ENCODE measurements at regions not wholly inside any gene's neighbourhood (a gene's known extent, or its start where the extent isn't known, plus 50 kb on each side); places are given as distances from the start of the nearest gene placed in this dataset.

DNA sequence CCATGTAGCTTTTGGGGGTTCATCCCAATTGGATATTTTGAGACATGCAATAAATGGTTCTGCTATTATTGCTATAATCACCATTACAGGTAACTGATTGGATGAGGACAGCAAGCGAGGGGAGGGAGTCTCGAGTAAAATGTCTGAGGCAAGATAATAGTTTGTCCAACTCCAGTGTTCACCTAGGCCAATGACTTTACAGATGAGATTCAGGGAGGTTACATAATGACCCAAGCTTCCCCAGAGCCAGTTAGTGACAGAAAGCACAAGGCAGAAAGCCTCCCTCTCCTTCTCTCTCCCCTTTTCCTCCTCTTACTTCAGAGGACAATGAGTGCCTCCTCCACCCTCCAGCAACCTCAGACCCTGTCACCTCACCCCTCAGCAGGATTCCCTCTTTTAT lies 98.4 kb upstream of the GLS start:
- no peak for DNase-seq (ENCODE audit: low read depth)
- no peak overlapping the region for H3K4me3 ChIP-seq (ENCODE audit: low read depth, low read length)

DNA sequence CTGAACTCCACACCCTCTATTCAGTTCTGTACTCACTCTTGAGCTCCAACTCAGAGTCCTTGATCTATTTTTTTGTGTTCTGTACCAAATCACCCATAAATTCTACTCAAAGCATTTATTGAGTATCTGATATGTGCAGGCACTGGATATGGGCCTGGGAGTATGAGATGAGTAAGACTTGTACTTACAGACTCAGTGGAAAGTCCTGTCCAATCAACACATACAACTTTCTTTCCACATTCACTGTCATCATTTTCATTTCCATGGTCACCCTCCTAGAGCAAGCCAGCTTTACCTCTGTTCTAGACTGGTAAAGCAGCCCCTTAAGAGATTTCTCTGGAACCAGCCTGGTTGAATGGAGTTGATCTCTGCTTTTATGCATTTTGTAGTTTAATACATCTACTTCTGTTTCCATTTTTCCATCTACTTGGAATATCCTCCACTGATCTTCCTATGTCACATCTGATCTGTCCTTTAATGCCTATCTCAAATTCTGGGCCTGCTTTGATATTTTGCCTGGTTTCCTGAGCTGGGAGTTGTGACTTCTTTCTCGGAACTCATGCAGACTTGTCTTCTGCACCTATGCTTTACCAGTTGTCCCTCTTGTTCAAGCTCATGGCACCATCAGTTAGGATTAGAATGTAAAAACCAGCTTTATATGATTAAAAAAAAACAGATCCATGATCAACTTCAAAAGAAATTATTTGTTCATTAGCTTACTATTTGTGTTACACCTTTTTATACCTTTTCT lies 96.9 kb upstream of the GLS start:
- no peak overlapping the region for H3K4me3 ChIP-seq (ENCODE audit: low read depth, low read length)
- no peak for DNase-seq (ENCODE audit: low read depth)

DNA sequence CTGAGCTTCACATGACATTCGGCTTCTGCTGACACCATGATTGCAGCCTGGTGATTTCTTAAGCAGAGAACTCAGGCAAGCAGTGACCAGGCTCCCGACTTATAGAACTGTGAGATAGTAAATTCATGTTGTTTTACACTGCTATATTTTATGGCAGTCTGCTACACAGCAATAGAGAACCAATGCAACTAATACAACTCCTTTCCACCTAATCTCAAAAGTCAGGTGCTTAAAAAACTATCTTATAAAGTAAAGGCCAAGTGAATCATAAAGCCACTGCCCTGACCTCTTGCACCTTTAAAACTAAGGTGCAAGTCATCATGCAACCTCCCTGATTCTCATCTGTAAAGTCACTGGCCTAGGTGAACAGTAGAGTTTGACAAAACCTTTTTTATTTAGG lies 95.3 kb upstream of the GLS start:
- DNase-seq (ENCODE audit: low read depth) = no peak

DNA sequence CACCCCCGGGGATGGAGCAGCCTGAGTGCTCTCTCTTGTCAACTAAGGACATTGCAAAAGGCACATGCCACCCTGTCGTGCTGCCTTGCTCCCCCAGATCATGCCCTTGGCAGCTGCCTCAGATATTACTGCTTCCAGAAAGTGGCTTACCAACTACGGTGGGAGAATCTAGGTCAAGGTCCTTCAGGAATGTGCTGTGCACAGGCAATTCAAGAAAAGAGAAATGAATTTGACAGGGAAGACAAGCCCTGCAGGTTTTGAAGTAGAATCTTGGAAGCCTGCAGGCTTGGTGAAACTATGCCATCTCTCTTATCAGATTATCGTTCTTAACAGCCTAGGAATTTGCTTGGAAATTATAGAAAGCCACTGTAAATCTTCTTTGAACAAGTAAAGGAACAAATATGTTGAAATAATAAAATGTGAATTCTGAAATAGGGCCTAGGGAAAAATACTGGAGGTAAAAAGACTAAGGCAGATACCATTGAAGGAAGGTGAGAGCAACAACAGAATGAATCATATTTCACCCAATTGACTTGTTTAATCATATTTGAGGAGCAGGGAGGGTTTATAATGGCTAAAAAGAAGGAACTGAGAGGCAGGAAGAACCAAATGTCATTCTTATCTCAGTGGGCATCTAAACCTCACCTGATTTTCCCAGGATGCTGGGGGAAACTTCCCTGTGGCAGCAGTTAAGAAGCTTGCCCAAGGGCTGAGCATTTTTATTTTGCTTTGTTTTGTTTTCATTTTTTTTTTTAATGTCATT lies 94.0 kb upstream of the GLS start:
- no peak for DNase-seq (ENCODE audit: low read depth)

More for the DNA sequence above, 95.3 kb upstream of the GLS start:
- H3K4me3 ChIP-seq (ENCODE audit: low read depth, low read length) = no peak overlapping the region

DNA sequence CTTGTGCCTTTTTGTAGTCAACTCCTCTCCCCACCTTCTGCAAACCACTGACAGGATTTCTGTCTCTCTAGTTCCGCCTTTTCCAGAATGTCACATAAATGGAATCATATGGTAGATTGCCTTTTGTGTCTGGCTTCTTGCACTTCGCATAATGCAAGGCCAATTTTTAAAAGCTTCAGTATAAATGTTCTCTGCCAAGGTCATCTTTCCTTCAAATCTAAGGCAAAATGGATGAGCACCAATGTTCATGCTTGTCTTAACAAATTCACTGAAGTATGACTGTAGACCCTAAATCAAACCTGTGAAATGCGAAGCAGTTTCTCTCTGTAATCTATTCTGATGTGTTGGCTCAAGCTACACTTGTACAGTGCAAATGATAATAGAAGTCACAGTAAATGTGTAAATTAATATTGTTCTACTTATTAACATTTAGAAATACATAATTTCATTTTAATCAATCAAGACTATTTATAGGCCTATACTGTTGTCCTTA lies 92.8 kb upstream of the GLS start:
- H3K4me3 ChIP-seq (ENCODE audit: low read depth, low read length) = no peak overlapping the region
- DNase-seq (ENCODE audit: low read depth) = no peak

More for the DNA sequence above, 94.0 kb upstream of the GLS start:
- H3K4me3 ChIP-seq (ENCODE audit: low read depth, low read length) = no peak overlapping the region

DNA sequence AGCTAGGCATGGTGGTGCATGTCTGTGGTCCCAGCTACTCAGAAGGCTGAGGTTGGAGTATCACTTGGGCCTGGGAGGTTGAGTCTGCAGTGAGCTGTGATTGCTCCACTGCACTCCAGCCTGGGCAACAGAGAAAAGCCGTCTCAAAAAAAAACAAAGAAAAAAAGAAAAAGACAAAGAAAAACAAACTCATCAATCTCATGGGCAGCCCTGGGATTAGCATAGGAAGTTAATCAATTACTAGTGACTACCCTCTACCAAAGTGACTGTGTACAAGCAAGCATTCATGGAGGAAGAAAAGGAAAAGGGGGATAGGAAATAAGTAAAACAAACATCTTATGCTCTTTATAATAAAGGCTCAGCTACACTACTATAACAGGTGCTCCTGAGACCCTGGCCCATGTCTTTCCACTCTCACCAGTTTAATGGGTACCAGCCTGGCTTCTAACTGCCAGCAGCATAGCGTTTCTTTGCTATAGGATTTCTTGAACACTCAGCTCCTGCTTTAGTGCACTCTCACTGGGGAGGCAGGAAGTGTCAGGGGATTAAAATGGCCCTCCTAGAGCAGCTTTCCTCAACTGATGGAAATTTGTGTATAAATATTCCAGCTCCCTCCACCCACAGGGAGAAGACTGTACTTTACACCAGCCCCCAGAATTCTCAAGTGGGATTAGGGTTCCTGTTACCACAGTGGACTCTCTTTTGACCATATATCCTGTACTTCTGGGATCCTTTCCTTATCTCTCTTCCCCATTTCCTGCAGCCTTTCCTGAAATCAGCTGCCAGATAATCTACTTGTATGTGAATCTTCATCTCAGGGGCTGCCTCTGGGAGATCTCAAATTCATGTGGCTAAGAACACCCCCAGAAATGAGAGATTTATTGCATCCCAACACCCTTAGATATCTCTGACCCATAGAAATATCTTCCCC lies 91.3 kb upstream of the GLS start:
- DNase-seq (ENCODE audit: low read depth) = no peak

DNA sequence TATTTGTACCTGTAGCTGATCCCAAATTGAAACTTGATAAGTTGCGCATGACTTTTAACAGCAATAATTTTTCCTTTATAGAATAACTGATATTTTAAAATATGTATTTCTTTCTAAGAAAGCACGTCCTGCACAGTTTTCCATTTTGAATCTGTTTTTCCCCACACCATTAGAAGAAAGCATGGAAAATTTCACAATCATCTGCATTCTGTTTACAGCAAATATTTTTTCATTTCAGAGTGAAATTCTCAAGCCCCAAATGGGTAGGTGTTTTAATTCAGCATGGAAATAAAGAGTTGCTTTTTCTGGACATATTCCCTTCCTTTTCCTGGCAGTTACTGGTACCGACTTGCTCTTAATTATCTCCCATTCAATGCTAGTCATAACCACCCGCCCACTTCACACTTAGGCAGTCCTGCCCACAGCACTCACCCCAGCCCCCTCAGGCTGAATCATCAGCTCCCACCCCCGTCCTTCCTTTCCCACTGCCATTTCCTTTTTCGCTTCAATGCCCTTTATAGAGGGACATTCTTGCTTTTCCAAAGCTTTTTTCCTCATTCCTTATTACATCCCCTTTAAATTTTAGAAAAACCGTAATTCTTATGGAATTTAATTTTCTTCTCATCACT lies 89.2 kb upstream of the GLS start:
- peak; percentile 52 for DNase-seq (ENCODE audit: low read depth)
- H3K4me3 ChIP-seq (ENCODE audit: low read depth, low read length) = no peak overlapping the region

More for the DNA sequence above, 91.3 kb upstream of the GLS start:
- H3K4me3 ChIP-seq (ENCODE audit: low read depth, low read length) = no peak overlapping the region

DNA sequence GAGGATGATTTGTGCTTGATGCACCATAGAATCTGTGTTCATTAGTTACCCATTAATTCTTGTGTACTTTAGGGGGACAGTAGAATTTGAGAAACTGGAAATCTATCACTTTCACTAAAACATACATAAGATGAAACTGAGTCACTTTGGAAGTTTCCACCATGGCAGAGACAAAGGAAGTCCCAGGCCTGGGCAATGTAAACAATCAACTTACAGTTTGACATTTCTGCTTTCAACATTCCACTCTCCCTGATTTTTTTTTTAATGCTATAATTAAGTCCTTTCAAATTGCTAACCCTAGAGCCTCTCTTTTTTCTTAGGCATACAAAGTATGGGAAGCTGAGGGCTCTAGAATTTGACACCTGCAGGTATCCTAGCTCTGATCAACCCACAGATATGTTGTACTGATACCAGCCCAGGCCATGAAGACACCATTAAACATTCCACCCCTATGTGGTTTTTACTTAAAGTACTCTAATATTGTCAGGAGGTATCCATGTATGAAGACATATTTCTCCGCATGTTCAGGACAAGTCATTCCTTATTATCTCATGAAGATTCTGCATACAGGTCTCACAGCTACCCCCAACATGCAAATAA lies 88.5 kb upstream of the GLS start:
- H3K4me3 ChIP-seq (ENCODE audit: low read depth, low read length) = no peak overlapping the region
- no peak for DNase-seq (ENCODE audit: low read depth)

DNA sequence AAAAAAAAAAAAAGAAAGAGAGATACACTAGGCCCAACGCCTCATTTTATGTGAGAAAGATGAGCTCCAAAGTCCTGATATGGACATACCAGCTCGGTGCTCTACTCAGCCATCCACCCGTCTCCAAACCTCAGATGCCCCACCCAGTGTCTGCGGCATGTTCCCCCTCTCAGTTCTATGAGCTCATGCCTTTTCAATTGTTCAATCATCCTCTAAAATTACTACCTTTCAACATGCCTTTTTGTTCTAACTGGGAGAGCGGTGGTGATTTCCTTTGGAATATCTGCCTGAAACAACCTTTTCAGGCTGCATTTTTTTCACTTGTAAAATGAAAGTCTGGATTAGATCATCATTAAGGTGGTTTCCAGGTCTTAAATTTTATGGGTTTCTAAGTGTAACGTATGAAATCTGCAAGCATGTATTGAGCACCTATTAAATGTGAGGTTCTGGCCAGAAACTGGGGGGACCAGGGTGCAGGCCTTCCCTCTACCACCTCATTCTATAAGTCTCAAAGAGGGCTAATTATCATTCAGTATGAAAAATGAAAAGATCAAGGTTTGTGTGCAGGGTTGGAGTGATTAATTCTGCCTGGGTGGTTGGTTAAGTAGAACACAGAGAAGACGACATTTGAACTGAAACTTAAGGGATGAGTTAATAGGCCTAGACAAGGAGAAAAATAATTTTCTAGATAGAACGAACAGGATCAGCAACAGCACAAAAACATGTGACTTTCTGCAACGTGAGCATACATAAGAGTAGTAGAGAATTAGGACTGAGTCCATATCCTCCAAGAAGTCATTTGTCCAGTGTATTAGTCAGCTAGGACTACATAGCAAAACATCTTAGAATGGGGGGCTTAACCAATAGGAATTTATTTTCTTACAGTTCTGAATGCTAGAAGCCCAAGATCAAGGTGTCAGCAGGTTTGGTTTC lies 87.4 kb upstream of the GLS start:
- H3K4me3 ChIP-seq (ENCODE audit: low read depth, low read length) = no peak overlapping the region
- DNase-seq (ENCODE audit: low read depth) = no peak

DNA sequence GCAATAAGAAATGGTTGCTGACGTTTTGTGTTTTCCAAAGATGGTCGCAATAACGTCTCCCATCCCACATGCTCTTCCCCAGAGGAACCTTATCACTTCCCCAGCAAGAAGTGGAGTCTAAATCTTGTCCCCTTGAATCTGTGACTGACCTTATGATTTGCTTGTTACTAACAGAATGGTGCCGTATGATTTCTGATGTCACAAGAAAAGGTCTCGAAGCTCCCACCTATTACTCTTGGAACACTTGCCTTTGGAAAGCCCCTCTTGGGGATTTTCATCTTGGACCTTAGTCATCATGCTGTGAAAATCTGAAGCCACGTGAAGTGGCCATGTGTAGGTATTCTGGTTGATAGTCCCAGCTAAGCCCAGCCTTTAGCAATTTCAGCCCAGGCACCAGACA lies 86.2 kb upstream of the GLS start:
- no peak overlapping the region for H3K4me3 ChIP-seq (ENCODE audit: low read depth, low read length)
- no peak for DNase-seq (ENCODE audit: low read depth)

DNA sequence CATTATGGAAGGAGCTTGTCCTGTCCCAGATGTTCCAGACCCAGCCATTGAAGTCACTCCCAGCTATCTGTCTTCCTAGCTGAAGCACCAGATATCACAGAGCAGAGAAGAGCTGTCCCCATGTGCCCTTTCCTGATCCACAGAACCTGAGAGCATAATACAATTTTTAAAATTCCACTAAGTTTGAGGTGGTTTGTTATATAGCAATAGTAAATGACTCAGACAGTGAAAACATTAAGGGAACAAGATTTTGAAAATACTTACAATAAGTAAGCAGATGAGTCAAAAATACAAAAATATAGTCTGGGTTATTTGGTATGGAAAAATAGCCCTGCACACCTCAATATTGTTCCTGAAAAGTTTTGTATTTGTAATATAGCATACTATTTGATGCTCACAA lies 85.8 kb upstream of the GLS start:
- no peak for DNase-seq (ENCODE audit: low read depth)
- no peak overlapping the region for H3K4me3 ChIP-seq (ENCODE audit: low read depth, low read length)

DNA sequence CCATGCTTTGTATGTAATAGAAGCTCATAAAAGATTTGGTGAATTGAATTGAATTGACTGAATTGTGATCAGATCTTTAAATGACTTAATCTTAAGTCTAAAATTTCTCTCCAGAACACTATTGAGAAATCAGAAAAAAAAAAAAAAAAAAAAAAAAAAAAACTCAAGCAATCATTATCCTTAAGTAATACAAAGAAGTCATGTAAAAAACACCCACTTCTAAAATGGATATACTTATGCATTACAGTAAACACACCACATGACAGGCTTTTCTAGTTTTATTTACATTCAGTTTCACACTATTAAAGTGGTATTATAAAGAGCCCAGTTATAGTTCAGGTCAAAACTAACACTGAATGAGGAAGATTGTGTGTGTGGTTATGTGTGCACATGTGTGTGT lies 84.9 kb upstream of the GLS start:
- DNase-seq (ENCODE audit: low read depth) = no peak
- no peak overlapping the region for H3K4me3 ChIP-seq (ENCODE audit: low read depth, low read length)

DNA sequence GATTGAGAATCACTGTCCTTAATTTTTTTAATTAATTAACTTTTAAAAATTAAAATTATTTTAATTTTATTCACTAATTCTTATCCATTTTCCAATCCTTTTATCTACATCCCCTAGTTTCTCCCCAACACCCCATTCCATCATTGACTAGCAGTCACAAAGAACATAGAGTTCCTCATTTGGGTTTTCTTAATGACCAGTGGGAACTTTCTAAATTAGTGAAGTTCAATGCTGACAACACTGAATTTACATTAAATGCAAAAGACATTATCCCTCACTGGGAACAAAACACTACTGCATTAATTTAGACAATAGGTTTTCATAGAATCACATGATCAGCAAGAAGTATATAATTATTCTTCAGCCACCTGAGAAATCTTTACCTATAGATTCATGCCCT lies 80.6 kb upstream of the GLS start:
- no peak for DNase-seq (ENCODE audit: low read depth)
- H3K4me3 ChIP-seq (ENCODE audit: low read depth, low read length) = no peak overlapping the region

DNA sequence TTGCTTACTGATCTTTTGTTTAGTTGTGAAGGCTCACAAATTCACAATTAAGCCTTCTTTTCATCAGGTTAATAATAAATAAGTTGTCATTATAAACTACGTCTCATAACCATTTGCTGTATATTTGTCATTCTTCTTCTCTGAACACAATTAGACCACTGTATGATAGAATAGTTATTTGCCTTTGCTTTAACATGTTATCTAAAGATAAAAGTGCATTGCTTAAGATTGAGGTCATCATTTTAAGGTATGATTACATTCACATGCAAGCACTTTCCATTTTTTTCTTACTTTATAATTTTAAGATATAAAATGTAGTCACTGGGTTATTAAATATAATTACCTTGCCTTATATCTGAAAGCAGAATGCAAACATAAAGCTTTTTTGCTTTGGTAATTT lies 80.1 kb upstream of the GLS start:
- no peak overlapping the region for H3K4me3 ChIP-seq (ENCODE audit: low read depth, low read length)

DNA sequence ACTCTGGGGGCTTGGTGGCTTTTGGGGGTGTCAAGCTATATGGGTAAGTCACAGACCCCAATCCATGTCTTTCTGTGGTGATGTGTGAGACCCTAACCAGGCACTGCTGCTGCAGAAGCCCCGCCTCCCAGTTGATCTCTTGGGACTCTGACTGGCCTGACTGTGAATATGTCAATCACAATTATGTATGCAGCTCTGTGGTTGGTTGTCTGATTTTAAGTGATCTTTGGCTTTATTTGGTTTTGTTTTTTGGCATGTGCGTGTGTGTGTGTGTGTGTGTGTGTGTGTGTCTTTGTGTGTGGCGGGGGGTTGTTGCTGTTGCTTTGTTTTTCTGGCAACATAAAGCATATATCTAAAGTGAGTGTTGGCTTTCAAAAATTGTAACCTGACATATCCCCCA lies 78.5 kb upstream of the GLS start:
- H3K4me3 ChIP-seq (ENCODE audit: low read depth, low read length) = no peak overlapping the region
- no peak for DNase-seq (ENCODE audit: low read depth)

More for the DNA sequence above, 80.1 kb upstream of the GLS start:
- no peak for DNase-seq (ENCODE audit: low read depth)

DNA sequence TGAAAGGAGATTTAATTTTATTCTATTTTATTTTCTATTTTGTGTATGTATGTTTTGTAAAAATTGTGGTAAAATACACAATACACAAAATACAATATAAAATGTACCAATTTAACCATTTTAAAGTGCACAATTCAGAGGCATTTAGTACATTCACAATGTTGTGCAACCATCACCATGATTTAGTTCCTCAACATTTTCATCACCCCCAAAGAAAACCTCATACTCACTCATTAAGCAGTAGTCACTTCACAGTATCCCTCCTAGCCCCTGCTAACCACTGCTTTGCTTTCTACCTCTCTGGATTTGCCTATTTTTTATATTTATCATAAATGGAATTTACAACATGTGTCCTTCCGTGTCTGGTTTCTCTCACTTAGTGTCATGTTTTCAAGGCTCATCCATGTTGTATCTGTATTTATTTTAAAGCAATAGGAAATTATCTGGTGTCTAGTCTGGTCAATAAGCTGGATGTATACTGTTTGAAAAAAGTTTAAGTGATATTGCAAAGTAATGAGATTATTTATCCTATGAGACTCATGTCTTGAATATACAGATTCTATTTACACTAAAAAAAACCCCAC lies 77.9 kb upstream of the GLS start:
- no peak for DNase-seq (ENCODE audit: low read depth)

DNA sequence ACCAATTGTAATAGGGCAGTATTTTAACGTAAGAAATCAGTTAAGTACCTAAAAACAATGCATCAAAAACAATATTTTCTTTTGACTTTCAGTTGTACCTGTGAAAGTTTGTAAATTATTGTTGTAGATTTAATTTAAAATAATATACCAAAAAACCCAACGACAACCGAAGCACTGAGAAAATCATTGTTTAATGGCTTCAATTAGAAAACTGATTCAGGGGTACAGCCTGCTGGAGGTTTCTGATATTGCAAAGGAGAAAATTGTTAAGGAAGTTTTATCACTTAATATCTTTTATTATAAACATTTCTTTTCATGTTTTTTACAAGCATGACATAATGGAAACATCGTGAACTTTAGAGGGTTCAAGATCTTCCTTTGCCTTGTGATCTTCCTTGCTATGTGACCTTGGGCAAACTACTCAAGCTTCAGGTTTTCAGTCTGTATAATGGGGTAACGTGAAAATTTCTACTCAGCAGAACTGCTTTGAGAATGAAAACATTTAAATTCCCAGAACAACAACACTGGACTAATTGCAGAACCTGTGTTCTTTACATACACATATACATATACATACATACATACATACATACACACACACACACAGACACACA lies 76.3 kb upstream of the GLS start:
- H3K4me3 ChIP-seq (ENCODE audit: low read depth, low read length) = no peak overlapping the region
- no peak for DNase-seq (ENCODE audit: low read depth)

More for the DNA sequence above, 77.9 kb upstream of the GLS start:
- H3K4me3 ChIP-seq (ENCODE audit: low read depth, low read length) = no peak overlapping the region

Measured in skeletal muscle cell (primary cell).